Bone marrow (tissue), 2 donors: ENCODE measurements at regions not wholly inside any gene's neighbourhood (a gene's known extent, or its start where the extent isn't known, plus 50 kb on each side); places are given as distances from the start of the nearest gene placed in this dataset.
A peak's percentile ranks its signal among the peaks of the same experiment; 100 is the strongest.
"Not testable (repeated sequence)": the region's sequence is repeated elsewhere in the genome, so short reads cannot be mapped to it uniquely, and the experiment has no call there.

ENCODE experiments used
- DNase-seq, 2 donors: peaks; one replicate each; lab custom pipeline; 2025; lab: John Stamatoyannopoulos, UW

DNA sequence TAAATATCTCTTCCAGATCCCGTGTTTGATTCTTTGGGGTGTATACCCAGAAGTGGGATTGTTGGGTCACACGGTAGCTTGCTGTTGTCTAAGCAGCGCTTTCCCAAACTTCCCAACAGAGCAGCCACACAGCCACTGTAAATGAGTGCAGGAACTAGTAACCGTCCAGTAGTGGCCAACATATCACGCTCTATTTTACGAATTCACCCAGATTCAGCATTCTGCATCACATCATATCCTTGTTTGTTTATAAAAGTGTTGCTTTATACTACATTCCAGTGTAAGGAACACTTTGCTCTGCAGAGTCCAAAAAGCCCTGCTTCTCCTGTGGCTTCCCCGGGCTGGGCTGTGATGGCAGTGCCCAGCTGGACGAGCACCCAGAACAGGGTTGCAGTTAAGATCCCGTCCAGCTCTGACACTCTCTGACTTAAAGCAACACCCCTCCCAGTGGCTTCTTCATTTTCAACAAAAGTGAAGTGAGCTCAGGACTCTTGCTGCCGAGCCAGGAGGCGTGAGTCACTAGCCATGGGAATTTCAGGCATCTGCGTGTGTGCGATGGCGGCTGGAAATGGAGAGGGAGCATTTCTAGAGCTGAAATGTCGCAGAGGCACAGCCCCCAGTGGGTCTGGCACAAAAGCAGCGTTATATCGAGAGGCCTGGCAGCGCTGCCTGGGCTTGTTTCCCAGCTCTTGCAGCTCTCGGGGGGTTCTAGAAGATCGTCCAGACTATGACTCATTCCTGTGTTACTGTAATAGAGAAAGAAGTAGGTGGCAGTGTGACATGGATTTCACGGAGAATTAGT, 216.3 kb upstream of the ECI2 start:
- DNase-seq: no peak

DNA sequence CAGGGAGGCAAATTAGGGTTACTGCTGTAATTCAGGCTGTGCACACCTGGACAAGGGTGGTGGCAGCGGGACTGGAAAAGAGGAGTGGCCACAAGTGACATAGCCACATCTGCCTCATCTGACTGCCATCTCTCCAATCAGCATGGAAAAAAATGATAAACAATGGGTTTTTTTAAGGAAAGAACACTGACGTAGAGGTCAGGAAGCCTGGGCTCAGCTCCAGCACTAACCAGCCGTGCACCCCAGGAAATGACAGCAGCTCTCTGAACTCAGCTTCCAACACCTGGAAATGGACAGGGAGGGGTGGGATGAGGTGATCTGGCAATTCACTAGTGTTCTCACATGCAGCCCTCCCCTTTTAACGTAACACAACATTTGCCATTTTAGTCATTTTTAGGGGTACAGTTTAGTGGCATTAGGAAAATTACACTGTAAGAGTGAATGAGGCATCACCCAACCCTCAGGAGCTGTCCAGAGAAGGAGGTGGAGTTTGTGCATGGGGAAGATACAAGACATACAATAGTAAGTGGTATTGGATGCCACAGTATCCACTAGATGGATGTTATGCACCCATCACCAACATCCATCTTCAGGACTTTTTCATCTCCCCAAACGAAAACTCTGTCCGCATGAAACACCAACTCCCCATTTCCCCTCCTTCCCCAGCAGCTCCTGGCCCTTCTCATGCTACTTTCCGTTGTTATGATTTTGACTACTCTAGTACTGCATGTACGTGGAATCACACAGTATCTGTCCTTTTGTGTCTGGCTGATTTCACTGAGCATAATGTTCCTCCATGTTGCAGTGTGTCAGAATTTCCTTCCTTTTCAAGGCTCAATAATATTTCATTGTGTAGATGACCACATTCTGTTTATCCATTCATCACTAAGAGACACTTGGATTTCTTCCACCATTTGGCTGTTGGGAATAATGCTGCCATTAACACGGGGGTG, 215.5 kb upstream of the ECI2 start:
- DNase-seq: no peak

DNA sequence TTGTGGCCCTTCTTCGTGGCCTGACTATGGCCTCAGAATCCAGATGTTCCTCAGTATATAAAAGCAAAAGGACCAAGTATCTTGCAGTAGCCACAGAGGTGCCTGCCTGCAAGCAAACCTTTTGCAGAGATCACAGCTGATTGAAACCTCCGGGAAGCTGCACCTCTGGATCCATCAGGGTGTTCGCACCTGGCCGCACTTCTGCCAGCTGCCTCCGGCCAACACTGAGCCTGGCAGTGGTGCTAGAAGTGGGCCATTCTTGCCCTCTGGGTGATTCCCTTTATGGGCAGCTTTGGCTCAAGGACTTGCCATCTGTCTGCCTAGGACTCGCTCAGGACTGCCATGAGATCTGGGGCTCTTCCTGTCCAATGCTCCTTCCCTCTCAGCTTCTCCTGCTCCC, 214.6 kb upstream of the ECI2 start:
- no peak for DNase-seq

DNA sequence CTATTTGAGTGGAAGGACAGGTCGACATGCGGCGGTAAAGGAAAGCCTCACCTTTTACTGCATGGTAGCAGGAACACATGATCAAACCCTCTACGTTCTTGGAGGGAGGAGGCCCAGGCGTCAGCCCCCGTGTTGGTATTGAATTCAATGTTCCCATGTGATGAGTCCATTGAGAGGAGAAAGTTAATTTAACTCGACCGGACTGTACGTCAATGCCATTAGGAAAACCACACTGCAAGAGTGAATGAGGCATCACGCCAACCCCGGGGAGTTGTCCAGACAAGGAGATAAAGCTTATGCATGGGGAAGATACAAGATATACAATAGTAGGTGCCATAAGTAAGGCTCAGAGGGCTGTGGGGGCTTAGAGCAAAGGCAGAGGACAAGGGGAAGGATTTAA, 213.9 kb upstream of the ECI2 start:
- DNase-seq: no peak

DNA sequence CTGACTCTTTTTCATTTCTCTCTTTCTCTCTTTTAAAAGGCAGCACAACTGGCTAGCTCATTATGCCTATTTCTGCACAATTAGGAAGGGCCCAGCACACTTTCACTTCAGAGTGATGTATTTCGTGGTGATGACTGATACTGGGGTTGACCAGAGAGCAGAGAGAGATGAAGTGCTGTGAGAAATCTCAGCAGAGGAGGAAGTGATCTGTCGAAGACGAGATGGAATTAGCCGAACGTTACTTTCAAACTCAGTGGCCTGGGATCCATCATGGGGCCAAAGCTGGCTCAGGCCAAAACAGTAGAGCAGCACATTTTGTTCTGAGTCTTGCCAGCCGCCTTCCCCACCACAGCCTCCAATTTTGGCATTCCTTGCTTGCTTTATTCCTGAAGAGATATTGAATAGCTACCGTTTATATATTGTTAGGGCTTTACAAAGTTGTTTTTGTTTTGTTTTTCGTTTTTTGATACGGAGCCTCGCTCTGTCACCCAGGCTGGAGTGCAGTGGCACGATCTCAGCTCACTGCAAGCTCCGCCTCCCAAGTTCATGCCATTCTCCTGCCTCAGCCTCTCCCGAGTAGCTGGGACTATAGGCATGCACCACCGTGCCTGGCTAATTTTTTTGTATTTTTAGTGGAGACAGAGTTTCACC, 213.2 kb upstream of the ECI2 start:
- DNase-seq: no peak

DNA sequence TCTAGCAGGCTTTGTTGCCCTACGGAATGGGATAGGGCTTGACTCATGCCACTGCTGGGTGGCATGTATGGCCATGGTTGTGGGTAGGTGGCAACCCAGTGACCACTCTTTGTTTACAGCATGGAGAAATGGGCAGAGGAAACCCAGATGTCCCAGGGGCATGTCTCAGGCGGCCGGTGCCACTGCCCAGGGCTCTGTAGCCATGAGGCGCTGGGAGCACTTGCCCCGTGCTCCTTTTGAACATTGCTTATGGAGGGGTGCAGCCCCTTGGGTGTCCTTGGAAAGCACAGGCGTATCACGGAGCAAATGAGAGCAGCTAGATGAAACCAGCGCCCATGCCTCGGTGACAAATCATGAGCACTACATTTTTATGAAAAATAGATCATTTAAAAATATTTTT, 212.5 kb upstream of the ECI2 start:
- DNase-seq: no peak

DNA sequence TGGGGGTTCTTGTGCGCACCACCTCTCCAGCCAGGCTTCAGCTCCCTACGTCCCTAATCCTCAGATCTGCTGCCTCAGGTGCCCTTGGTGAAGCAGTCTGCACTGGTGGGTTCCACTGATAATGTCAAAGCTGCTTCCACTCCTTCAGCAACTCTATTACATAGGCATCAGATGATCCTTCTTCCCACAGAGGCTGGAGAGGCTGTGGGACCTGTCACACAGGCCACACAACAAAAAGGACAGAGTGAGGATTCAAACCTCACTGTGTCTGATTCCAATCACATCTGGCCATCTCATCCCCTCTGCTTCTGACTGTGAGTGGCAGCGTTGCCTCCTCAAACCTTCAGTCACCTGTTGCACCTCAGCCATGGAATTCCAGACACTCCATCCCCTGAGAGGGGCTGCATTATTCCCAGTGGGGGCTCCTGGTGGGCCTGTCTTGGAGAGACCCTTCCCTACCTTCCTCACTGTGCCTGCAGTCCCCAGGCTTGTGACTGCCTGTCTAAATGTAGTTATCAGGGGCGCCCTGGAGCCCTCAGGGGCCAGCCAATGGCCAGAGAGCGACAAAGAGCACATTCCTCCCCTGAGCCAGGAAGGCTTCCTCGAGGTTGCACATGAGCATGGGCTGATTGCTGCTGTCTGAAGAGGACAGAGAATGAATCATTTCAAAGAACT, 211.4 kb upstream of the ECI2 start:
- no peak for DNase-seq

DNA sequence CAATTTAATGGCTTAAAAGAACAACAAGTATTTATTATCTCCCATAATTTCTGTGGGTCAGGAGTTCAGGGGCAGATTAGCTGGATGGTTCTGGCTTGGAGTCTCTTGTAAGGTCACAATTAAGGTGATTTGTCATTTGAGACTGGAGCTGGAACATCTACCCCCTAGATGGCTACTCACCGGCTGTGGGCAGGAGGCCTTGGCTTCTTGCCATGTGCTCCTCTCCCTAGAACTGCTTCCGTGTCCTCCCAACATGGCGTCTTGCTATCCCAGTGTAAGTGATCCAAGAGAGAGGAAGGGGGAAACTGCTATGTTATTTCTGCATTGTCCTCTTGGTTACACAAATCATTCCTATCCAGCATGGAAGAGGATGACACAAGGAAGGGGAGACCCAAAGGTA, 210.2 kb upstream of the ECI2 start:
- DNase-seq: no peak

DNA sequence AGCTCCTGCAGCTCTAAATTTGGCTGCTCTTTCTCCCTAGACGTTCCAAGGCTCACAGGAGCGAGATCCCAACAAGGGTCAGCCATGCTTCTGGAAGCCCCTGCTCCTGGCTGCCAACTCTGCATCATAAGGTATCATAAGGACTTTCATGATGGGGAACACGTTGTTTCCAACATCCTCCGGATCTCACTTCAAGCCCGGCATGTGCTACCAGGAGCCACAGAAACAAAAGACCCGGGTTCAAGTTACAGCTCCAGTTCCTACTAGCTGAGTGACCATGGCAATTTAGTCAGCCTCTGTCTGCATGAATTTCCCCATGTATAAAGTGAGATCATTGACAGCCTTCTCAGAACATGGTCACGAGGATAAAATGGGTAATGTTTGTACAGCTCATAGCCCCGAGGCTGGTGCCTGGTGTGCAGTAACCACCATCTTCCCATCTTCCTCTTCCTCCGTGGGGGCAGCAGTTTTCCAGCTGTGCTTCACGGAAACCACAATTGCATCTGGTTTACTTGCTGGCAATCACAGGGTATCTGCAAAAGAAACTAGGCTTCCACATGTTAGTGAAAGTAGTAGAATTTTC, 209.0 kb upstream of the ECI2 start:
- peak in 1 of 2 donors; percentile 51 for DNase-seq

DNA sequence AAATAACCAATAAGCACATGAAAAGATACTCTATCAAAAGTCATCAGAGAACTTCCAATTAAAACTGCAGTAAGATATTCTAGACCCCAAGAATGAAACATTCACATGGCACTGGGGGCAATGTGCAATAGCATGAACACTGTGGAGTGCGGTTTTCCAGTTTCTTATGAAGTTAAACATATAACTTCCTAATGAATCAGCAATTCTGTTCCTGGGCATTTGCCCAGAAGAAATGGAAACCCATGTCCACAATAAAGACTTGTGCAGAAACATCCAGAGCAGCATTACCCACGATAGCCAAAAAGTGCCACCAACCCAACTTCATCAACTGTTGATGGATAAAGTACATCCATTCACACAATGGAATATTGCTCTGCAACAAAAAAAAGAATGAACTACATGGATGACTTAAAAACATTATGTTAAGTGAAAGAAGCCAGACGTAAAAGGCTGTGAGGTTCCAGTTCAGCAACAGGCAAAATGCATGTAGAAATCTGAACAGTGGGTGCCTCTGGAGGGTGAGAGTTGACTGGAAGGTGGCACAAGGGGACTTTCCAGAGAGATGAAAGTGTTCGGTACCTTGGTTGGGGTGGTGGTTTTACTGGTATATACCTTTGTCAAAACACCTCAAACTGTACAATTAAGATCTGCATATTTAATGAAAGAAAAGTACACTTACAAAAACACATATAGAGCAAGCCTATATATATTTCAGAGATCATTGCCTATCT, 207.2 kb upstream of the ECI2 start:
- DNase-seq: no peak

DNA sequence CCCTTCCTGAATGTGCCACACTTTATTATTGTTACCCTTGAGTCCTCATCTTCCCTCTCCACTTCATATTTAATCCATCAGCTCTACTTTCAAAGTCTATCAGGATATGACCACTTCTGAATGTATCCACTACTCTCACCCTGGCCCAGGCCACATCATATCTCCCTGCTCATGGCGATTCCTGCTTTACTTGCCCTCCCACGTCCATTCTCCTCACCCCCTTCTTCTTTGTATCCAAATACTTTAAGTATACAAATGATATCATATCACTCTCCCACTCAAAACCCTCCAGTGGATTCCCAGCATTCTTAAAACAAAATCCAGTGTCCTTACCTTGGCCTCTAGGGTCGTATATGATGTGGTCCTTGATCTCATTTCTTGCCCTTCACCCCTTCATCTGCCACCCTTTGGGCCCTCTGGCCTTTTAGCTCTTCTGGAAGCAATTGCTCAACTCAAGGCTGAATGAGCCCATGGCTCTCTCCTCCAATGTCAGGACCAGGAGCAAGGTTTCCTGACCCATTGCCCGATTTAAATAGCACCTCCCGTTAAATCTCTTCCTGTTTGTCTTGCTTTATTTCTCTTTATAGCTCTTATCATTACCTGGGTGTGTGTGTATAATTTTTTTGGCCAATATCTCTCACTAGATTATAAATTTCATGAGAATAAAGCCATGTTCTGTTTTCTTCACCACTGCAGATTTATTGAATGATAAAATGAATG, 205.9 kb upstream of the ECI2 start:
- no peak for DNase-seq

DNA sequence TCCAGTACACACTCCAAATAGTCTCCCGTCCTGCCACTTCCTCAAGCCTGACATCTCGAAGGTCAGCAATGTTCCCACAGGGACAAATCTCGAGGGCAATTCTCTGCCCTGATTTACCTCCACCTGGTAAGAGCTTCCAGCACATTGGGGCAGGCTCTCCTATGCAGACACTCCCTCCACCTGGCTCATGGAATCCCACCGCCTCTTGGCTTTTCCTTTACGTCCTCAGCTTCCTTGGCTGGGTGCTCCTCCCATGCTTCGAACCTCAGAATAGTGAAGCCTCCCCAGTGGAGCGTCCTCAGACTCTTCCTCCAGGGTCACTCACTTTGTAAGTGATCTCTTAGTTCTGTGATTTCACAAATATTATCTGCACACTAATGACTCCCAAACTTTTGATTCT, 205.2 kb upstream of the ECI2 start:
- no peak for DNase-seq

DNA sequence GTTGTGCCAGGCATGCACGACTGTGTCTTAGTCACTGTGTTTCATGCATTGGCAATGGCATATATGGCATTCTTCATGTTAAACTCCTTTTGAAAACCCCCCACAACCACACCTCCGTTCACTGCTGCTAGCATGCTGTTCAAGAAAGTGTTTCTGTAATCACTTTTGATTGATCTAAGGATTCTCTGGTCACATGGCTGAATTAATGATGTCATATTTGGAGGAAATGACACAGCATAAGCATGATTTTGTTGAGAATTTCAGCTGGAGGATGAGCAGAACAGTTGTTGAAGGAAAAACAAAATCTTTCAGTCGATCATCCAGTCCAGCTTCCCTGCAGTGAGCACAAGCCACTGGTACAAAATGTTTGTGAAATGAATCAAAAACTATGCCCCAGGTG, 203.5 kb upstream of the ECI2 start:
- DNase-seq: no peak

DNA sequence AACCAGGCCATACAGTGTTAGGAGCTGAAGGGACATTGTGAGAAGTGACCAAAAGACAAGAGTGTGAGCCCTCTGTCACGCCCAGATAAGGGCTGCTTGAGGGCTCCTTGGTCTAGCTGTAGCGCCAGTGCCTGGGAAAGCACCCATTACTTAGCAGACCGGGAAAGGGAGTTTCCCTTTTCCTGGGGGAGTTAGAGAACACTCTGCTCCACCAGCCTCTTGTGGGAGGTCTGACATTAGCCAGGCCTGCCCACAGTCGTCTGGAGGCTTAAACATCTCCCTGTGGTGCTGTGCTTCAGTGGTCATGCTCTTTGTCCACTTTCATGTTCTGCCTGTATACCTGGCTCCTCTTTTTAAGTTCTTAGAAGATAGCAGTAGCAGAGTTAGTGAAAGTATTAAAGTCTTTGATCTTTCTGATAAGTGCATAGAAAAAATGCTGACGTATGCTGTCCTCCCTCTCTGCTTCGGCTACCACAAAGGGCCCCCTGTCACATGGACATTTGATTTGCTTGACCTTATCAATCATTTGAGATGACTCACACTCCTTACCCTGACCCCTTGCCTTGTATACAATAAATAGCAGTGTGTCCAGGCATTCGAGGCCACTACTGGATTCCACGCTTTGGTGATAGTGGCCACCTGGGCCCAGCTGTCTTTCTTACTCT, 201.5 kb upstream of the ECI2 start:
- DNase-seq: no peak

DNA sequence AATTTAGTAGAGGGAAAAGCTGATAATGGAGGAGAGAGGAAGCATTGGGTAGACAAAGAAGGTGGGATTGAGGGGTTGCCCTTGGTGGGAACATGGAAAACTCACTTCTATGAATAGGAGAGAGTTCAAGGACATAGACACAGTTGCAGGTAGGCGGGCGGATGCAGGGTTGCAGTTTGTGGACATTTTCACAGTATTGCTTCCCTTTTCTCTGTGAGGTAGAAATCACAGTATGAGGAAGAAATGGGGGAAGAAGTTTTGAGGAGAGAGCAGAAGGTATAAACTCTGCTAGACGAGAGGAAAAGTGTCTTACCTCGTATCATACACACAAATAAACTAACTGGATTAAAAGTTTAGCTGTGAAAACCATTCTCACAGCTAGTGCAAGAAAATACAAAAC, 200.7 kb upstream of the ECI2 start:
- no peak for DNase-seq

DNA sequence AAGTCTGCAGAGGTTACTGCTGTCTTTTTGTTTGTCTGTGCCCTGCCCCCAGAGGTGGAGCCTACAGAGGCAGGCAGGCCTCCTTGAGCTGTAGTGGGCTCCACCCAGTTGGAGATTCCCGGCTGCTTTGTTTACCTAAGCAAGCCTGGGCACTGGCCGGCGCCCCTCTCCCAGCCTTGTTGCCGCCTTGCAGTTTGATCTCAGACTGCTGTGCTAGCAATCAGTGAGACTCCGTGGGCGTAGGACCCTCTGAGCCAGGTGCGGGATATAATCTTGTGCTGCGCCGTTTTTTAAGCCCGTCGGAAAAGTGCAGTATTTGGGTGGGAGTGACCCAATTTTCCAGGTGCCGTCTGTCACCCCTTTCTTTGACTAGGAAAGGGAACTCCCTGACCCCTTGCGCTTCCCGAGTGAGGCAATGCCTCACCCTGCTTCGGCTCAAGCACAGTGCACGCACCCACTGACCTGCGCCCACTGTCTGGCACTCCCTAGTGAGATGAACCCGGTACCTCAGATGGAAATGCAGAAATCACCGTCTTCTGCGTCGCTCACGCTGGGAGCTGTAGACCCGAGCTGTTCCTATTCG, 198.9 kb upstream of the ECI2 start:
- not testable (repeated sequence) for DNase-seq

DNA sequence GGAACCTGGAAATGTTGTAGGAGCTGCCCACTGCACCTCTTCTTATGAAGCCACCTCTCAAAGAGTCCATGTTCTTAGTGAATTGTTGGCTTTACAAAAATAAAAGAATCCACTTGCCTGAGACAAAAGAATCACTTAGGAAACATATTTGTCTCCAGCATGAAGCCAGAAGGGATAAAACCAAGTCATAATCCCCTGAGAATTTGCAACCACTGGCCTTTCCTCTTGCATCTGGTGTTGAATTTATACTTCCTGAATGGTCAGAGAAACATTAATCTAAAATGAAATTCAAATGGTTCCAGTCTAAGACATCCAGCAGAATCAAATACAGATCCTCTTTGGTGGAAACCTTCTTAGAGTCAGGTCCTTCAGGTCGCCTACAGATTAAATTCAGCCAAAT, 192.5 kb upstream of the ECI2 start:
- DNase-seq: no peak

DNA sequence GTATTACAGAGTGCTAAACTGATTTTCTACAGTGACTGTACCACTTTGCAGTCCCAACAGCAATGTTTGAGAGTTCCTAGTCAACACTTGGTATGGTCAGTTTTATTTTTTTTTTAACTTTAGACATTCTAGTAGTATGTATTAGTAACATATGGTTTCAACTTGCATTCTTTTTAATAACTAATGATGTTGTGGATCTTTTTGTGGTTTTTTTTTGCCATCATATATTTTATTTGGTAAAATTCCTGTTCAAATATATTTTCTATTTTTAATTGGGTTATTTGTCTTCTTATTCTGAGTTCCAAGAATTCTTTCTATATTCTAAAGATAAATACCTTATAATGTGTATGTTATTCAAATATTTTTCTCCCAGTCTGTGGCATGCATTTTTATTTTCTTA, 189.4 kb upstream of the ECI2 start:
- DNase-seq: no peak

DNA sequence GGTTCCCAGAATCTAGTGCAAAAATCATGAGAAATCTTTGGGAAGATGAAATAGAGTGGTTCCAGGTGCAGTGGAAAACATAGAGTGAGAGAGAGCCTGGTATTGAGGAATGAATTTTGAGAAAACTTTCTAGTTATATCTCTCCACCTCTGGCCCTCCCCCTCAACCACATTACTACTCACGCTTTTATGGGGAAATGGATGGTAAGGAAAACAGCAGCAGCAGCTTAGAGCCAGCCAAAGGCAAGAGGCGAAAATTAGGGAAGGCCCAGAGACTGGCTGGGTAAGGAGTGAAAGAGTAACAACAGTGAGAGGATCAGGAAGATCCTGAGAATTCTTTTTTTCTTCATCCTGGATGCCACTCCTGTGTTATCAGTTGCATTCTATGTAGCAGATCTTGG, 187.9 kb upstream of the ECI2 start:
- DNase-seq: no peak
